OCI-LY1 (cell line): ENCODE measurements at regions not wholly inside any gene's neighbourhood (a gene's known extent, or its start where the extent isn't known, plus 50 kb on each side); places are given as distances from the start of the nearest gene placed in this dataset.

ENCODE experiments used
- H2AFZ ChIP-seq: fragments of 200-600 bp; sonication (generic), shearing (Covaris generic); 2 replicates; pipeline ENCODE4 v1.6.0; 2014; ENCODE audit warnings: antibody characterized with exemption, mild to moderate bottlenecking, low read length
- H3F3A ChIP-seq: fragments of 200-600 bp; sonication (generic), shearing (Covaris generic); 2 replicates; pipeline ENCODE4 v1.6.0; 2014; ENCODE audit warnings: mild to moderate bottlenecking, antibody characterized with exemption, low read length, moderate library complexity; ENCODE audit not compliant: insufficient read depth
- H3K27ac ChIP-seq: fragments of 200-600 bp; sonication (generic); 2 replicates; pipeline ENCODE4 v1.5.1; 2014; ENCODE audit warnings: low read length, mixed run types, mild to moderate bottlenecking, low read depth; ENCODE audit not compliant: poor library complexity, severe bottlenecking
- H3K27me3 ChIP-seq: fragments of 200-600 bp; sonication (generic); 2 replicates; pipeline ENCODE4 v1.6.0; 2014; ENCODE audit warnings: antibody characterized with exemption, mild to moderate bottlenecking, low read length, moderate library complexity; ENCODE audit not compliant: insufficient read depth
- H3K36me3 ChIP-seq: fragments of 200-600 bp; sonication (generic); 2 replicates; pipeline ENCODE4 v1.6.1; 2014; ENCODE audit warnings: mild to moderate bottlenecking, antibody characterized with exemption, low read length, moderate library complexity, mixed read lengths; ENCODE audit not compliant: insufficient read depth
- H3K4me1 ChIP-seq: fragments of 200-600 bp; sonication (generic); 2 replicates; pipeline ENCODE4 v1.5.1; 2014; ENCODE audit warnings: mild to moderate bottlenecking, low read length, moderate library complexity; ENCODE audit not compliant: insufficient read depth, severe bottlenecking
- H3K4me2 ChIP-seq: fragments of 200-600 bp; sonication (generic), shearing (Covaris generic); 2 replicates; pipeline ENCODE4 v1.6.1; 2014; ENCODE audit warnings: low read length
- H3K4me3 ChIP-seq: fragments of 200-600 bp; sonication (generic); 2 replicates; pipeline ENCODE4 v1.5.1; 2014; ENCODE audit warnings: low read length, low read depth, mild to moderate bottlenecking, mixed read lengths; ENCODE audit not compliant: poor library complexity, severe bottlenecking
- H3K79me2 ChIP-seq: fragments of 200-600 bp; shearing (Covaris generic); 2 replicates; pipeline ENCODE4 v1.6.1; 2016; ENCODE audit warnings: mixed run types, low read length, mixed read lengths; ENCODE audit not compliant: insufficient read depth
- H3K9ac ChIP-seq: fragments of 200-600 bp; sonication (generic), shearing (Covaris generic); 2 replicates; pipeline ENCODE4 v1.6.1; 2014; ENCODE audit warnings: mild to moderate bottlenecking, low read length, mixed read lengths
- H3K9me2 ChIP-seq: fragments of 200-600 bp; sonication (generic), shearing (Covaris generic); 2 replicates; pipeline ENCODE4 v1.6.1; 2014; ENCODE audit warnings: low read depth, mild to moderate bottlenecking, low read length, mixed read lengths
- H3K9me3 ChIP-seq: fragments of 200-600 bp; shearing (Covaris generic); 2 replicates; pipeline ENCODE4 v1.6.1; 2014; ENCODE audit warnings: low read length, mixed read lengths
- H4K20me1 ChIP-seq: fragments of 200-600 bp; sonication (generic), shearing (Covaris generic); 2 replicates; pipeline ENCODE4 v1.6.0; 2016; ENCODE audit warnings: mild to moderate bottlenecking, low read length; ENCODE audit not compliant: insufficient read depth
- CTCF ChIP-seq: fragments of 200-600 bp; sonication (generic), shearing (Covaris generic); IDR thresholded peaks from 2 replicates; pipeline ENCODE4 v1.5.1; 2017; ENCODE audit warnings: mild to moderate bottlenecking, antibody characterized with exemption, low read length, moderate library complexity, mixed read lengths
- EZH2 ChIP-seq: fragments of 200-600 bp; sonication (generic), shearing (Covaris generic); IDR thresholded peaks from 2 replicates; pipeline ENCODE4 v1.8.0; 2017; ENCODE audit warnings: borderline replicate concordance, mixed run types, mild to moderate bottlenecking, antibody characterized with exemption, low read length, moderate library complexity, mixed read lengths

GRCh38 chr20:10958279-10958678 lies 284.5 kb upstream of the JAG1 start:
- Histone ChIP-seq H3K27me3 (no peaks in the 10 kb centered on the region), H3K79me2 (no peaks in the 10 kb centered on the region), H3K4me3 (no peak overlapping the region), H3K9ac (no peak overlapping the region), H3K27ac (no peak overlapping the region), H3K36me3 (no peaks in the 10 kb centered on the region), H2AFZ (no peak overlapping the region), H3K4me2 (no peak overlapping the region), H4K20me1 (no peaks in the 10 kb centered on the region), H3K9me3 (no peaks in the 10 kb centered on the region), H3K9me2 (no peaks in the 10 kb centered on the region), H3F3A (no peaks in the 10 kb centered on the region), H3K4me1 (no peaks in the 10 kb centered on the region)
- no peak for TF ChIP-seq EZH2
- no peak for TF ChIP-seq CTCF

GRCh38 chr20:10960416-10960815 lies 286.6 kb upstream of the JAG1 start:
- Histone ChIP-seq H3K9me2 (no peaks in the 10 kb centered on the region), H3K36me3 (no peaks in the 10 kb centered on the region), H3K27ac (no peak overlapping the region), H3K9me3 (no peaks in the 10 kb centered on the region), H2AFZ (no peak overlapping the region), H4K20me1 (no peaks in the 10 kb centered on the region), H3F3A (no peaks in the 10 kb centered on the region), H3K27me3 (no peaks in the 10 kb centered on the region), H3K4me1 (no peaks in the 10 kb centered on the region), H3K9ac (no peak overlapping the region), H3K79me2 (no peaks in the 10 kb centered on the region), H3K4me2 (no peak overlapping the region), H3K4me3 (no peak overlapping the region)
- TF ChIP-seq CTCF (no peak), EZH2 (no peak)

GRCh38 chr20:10961651-10962288 lies 288.0 kb upstream of the JAG1 start:
- H3F3A ChIP-seq: no peaks in the 10 kb centered on the region
- H4K20me1 ChIP-seq: no peaks in the 10 kb centered on the region
- TF ChIP-seq CTCF (no peak), EZH2 (no peak)
- no peak overlapping the region for H3K4me3 ChIP-seq
- H3K9me3 ChIP-seq: no peaks in the 10 kb centered on the region
- H3K27ac ChIP-seq: no peak overlapping the region
- no peak overlapping the region for H3K9ac ChIP-seq
- H3K27me3 ChIP-seq: no peaks in the 10 kb centered on the region
- no peaks in the 10 kb centered on the region for H3K79me2 ChIP-seq
- no peaks in the 10 kb centered on the region for H3K4me1 ChIP-seq
- H2AFZ ChIP-seq: no peak overlapping the region
- no peaks in the 10 kb centered on the region for H3K9me2 ChIP-seq
- no peaks in the 10 kb centered on the region for H3K36me3 ChIP-seq
- no peak overlapping the region for H3K4me2 ChIP-seq
